ENCODE measurements at regions not wholly inside any gene's neighbourhood (a gene's known extent, or its start where the extent isn't known, plus 50 kb on each side); places are given as distances from the start of the nearest gene placed in this dataset.

DNA sequence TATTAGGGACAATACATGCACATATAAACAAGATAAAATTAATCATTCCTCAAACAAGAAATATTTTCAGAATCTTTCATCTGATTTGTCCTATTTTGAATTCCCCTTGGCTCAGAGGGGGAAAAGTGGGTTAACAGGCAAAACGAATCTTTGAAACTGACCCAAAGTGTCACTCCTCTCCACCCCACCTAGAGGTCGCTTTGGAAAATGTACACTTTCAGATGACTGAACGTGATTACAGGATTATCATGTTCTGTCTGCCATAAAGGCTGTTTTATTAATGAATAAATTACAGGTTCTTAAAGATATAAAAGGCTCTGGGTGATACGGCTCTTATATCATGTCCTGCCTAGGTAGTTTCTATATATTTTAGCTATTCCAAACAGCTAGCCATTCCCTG is 1735.0 kb downstream of the LRRC4C start:
- TF ChIP-seq, protein P1, sequence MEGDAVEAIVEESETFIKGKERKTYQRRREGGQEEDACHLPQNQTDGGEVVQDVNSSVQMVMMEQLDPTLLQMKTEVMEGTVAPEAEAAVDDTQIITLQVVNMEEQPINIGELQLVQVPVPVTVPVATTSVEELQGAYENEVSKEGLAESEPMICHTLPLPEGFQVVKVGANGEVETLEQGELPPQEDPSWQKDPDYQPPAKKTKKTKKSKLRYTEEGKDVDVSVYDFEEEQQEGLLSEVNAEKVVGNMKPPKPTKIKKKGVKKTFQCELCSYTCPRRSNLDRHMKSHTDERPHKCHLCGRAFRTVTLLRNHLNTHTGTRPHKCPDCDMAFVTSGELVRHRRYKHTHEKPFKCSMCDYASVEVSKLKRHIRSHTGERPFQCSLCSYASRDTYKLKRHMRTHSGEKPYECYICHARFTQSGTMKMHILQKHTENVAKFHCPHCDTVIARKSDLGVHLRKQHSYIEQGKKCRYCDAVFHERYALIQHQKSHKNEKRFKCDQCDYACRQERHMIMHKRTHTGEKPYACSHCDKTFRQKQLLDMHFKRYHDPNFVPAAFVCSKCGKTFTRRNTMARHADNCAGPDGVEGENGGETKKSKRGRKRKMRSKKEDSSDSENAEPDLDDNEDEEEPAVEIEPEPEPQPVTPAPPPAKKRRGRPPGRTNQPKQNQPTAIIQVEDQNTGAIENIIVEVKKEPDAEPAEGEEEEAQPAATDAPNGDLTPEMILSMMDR (IDR thresholded peaks at IDR 0.05), result no peak
- Histone ChIP-seq H3K4me3 (no peak overlapping the region), H3K36me3 (ENCODE audit: low read depth) (no peaks in the 10 kb centered on the region), H3K4me1 (ENCODE audit: low read depth) (no peaks in the 10 kb centered on the region), H3K9me3 (no peaks in the 10 kb centered on the region)
- DNase-seq (no peak), ATAC-seq (no peak)
- intact Hi-C loops (cut with DNase I, micrococcal nuclease), result no loop called here

DNA sequence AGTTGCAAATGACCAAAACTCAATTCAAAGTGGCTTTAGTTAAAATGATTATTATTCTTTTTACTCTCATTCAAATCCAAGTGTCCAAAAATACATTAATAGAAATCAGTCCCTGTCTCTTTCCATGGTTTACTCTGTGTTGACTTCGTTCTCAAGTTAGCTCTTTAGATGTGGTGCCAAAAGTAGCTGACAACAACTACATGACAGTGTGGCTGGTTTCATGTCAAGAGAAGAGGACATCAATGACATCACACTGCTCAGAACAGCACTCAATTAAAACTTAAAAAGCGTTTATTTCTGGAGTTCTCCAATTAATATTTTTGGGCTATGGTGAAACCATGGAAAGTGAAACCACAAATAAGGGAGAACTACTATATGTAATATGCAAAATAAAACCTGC is 1746.9 kb downstream of the LRRC4C start:
- no peak for DNase-seq
- no peak for ATAC-seq
- intact Hi-C loops (cut with DNase I, micrococcal nuclease), result no loop called here

DNA sequence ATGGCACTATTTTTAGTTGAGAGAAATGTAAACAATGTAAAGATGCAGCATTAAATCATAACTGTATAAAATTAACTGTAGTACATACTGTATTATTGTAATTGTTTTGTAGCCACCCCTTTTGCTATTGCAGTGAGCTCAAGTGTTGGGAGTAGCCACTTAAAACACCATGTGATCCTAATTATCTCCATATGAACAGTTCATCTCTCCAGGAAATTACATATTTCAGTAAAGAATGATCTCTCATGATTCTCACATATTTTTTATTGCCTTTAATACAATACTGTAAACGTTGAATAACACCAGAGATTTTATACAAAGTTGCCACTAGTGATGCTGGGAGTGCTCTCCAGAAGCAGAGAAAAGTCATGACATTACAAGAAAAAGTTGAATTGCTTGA is 1768.6 kb downstream of the LRRC4C start:
- peaks cover 12% of the 10 kb centered on the region for H3K9me3 ChIP-seq
- no peak overlapping the region for H3K4me3 ChIP-seq
- DNase-seq (no peak), ATAC-seq (no peak)
- H3K36me3 ChIP-seq (ENCODE audit: low read depth), result no peaks in the 10 kb centered on the region
- TF ChIP-seq, protein P1 (IDR thresholded peaks at IDR 0.05), result no peak
- intact Hi-C loops (cut with DNase I, micrococcal nuclease), result no loop called here
- H3K4me1 ChIP-seq (ENCODE audit: low read depth), result no peaks in the 10 kb centered on the region

More for the DNA sequence above, 1746.9 kb downstream of the LRRC4C start:
- TF ChIP-seq, protein P1 (IDR thresholded peaks at IDR 0.05), result no peak
- Histone ChIP-seq H3K4me1 (ENCODE audit: low read depth) (no peaks in the 10 kb centered on the region), H3K36me3 (ENCODE audit: low read depth) (no peaks in the 10 kb centered on the region), H3K4me3 (no peak overlapping the region), H3K9me3 (peaks cover 14% of the 10 kb centered on the region)

DNA sequence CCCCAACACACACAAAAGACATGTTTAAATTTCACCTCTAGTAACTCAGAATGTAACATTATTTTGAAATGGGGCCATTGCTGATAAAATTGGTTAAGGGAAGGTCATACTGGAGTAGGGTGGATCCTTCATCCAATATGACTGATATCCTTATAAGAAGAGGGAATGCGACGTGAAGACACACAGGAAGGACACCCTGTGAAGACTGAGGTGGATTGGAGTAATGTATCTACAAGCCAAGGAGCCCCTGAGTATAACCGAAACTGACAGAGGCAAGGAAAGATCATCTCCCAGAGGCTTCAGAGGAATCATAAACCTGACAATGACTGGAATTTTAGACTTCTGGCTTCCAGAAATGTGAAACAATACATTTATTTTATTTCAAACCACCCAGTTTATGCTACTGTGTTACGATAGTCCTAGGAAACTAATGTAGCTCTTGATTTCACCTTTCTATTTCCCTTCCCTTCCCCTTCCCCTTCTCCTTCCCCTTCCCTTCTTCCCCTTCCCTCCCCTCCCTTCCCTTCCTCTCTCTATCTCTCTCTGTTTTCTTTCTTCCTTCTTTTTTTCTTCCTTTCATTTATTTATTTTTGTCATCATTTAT is 1775.4 kb downstream of the LRRC4C start:
- Histone ChIP-seq H3K4me1 (ENCODE audit: low read depth) (no peaks in the 10 kb centered on the region), H3K36me3 (ENCODE audit: low read depth) (no peaks in the 10 kb centered on the region), H3K4me3 (no peak overlapping the region), H3K9me3 (peaks cover 38% of the 10 kb centered on the region)
- intact Hi-C loops (cut with DNase I, micrococcal nuclease), result no loop called here
- no peak for DNase-seq
- ATAC-seq, result no peak
- TF ChIP-seq, protein P1 (IDR thresholded peaks at IDR 0.05), result no peak

DNA sequence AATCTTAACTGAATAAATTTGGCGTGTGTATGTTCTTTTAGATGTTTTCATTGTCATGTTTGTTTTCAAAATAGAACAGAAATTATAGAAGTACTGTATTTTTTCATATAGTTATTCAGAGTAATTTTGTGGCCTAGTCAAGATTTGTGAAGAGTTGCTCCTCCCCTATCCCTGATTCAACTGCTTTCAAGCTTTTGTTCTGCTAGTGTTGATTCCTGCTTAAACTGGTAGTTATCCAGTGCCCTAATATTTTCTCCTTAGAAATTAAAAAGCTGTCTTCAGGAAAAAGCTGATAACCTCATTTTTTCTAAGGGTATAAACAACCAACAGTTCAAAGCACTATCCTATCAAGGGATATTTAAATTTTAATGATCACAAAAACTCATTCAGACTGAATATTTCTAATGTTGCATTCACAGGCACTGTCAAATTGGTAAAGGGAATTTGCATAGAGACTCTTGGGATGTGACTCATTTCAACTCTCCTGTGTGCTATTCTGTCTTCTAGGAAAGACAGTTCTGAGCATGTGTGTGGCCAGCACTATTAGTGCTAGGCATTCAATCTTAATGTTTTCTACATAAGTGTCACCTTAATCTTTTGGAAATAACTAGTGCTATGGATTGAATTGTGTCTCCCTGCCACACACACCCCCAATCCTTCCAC is 1776.0 kb downstream of the LRRC4C start:
- DNase-seq, result no peak
- Histone ChIP-seq H3K9me3 (peaks cover 40% of the 10 kb centered on the region), H3K4me1 (ENCODE audit: low read depth) (no peaks in the 10 kb centered on the region), H3K4me3 (no peak overlapping the region), H3K36me3 (ENCODE audit: low read depth) (no peaks in the 10 kb centered on the region)
- ATAC-seq, result no peak
- TF ChIP-seq, protein P1 (IDR thresholded peaks at IDR 0.05), result no peak
- intact Hi-C loops (cut with DNase I, micrococcal nuclease), result no loop called here
